HG03460 (cell line): ENCODE measurements at regions not wholly inside any gene's neighbourhood (a gene's known extent, or its start where the extent isn't known, plus 50 kb on each side); places are given as distances from the start of the nearest gene placed in this dataset.
"Not testable (repeated sequence)": the region's sequence is repeated elsewhere in the genome, so short reads cannot be mapped to it uniquely, and the experiment has no call there.

ENCODE experiments used
- ATAC-seq: cut with Tn5 transposase; IDR thresholded peaks from one replicate; pipeline ENCODE4 v1.9.1; 2021; ENCODE audit not compliant: unreplicated experiment

DNA sequence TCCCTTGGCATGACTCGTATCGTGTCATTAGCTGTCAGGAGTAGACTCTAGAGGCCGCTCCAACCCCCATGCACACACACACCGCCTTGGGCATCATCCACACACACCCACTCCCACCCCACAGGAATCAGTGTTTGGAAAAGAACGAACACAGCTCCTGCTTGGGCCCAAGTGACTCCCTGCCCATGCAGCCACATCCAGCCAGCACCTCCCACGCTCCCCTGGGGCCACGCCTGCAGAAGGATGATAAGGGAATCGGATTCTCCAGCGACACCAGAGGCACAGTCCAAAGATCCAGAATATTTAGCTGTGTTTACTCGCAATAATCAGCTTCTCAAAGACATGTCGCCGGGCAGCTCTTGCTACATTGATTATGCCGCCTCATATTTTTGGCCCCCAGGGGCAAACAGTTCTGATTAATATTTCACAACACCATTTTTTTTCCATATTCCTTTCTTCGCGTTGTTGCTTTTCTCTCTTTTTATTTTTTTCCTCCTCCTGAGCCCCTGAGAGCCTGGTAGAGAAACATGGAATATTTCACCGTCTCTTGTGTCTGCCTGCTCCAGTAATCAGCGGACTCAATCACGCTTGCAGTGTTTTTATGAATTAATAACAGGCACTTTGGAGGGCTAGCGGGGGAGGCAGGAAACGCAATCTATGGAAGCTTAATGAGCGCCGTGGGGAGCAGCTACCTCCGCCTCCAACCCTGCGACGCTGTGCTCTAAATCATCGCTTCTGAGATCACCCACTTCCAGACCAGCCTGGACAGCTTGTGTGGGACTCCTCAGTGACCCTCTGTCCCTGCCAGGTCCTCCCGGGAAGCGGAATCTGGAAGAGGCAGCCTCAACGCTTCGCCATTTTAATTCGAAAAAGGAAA lies 221.4 kb downstream of the TLE3 start:
- no peak for ATAC-seq

GRCh38 chr15:69879963-69880362 lies 217.8 kb downstream of the TLE3 start:
- not testable (repeated sequence) for ATAC-seq

GRCh38 chr15:69880571-69881301 lies 217.0 kb downstream of the TLE3 start:
- ATAC-seq = no peak

GRCh38 chr15:69881302-69881670 lies 216.4 kb downstream of the TLE3 start:
- ATAC-seq = no peak

- ATAC-seq = no peak
Observed at GRCh38 chr15:69881766-69882165, 216.0 kb downstream of the TLE3 start.

- ATAC-seq = no peak
Observed at GRCh38 chr15:69883306-69883705, 214.4 kb downstream of the TLE3 start.

- no peak for ATAC-seq
Observed at GRCh38 chr15:69885173-69885955, 212.4 kb downstream of the TLE3 start.

DNA sequence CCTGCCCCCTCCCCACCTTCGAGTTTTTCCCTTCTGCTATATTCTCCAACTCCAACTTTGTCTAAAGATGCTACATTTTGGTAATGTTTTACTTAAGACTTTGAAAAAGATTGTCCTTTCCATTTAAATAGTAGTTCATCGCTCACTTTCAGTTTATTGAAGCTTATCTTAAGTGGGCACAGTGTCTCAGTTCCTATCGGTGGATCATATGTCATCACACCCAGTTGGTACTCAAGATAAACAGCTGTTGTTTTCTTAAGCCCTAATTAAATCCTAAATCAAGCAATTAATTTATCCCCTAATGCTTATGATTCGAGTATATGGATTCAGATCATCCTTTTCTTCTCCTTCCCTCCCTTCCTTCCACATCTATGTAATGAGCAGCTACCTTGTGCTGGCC lies 210.7 kb downstream of the TLE3 start:
- no peak for ATAC-seq

GRCh38 chr15:69887553-69887952 lies 210.2 kb downstream of the TLE3 start:
- no peak for ATAC-seq

GRCh38 chr15:69888406-69888805 lies 209.3 kb downstream of the TLE3 start:
- ATAC-seq = no peak

DNA sequence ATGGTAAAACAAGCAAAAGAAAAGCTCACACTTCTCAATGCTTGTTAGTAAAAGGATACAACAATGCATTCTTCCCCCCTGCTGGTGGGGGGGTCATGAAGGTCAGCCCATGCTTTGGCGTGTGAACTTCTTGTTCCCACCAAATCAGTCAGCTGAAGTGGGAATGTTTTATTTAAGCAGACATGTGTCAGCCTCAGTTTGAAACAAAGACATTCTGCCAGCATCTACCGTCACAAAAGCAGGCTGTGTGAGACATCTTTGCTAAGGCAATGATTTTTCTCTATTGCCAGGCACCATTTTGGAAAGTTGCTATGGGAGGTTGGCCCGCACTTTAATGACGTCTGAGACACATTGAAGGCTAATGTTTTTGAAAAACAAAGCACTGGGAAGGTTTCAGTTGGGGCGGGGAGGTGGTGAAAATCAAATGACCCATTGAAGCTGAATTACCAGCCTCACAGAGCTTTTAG lies 206.6 kb downstream of the TLE3 start:
- no peak for ATAC-seq

DNA sequence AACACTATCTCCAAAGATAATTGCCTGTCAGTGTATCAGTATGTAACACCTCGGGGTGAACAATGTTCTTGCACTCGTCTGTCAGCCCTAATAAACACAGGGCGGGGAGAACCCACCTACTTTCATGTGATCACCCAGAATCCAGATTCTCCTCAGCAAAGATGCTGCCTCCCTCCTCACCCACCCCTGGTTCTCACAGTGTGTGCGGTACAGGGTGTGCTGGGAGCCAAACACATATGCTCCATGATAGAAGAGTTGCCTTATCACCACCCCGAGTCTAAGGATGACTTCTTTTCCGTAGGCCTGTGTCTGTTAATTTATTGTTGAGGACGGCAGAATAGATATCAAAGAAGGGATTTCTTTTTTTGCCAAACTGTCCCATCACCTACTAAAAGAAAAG lies 206.1 kb downstream of the TLE3 start:
- no peak for ATAC-seq

DNA sequence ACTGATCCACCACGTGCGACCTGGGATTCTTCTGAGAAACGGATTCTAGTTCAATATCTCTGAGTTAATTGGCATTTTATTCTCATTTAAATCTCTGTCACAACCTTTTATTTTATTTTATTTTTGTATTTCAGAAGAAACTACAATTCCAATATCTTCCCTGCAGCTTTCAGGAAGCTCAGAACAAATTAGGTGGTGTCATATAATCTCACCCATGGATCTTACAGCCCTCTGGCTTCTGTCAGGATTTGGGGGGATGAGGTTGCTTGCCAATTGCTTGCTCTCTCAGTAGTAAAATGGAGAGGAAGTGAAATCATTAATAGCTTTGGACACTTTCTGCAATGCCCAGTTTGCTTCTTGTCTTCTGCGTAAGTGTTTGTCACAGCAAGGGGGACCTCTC lies 205.4 kb downstream of the TLE3 start:
- ATAC-seq = no peak

- no peak for ATAC-seq
Observed at GRCh38 chr15:69893086-69893485, 204.6 kb downstream of the TLE3 start.

DNA sequence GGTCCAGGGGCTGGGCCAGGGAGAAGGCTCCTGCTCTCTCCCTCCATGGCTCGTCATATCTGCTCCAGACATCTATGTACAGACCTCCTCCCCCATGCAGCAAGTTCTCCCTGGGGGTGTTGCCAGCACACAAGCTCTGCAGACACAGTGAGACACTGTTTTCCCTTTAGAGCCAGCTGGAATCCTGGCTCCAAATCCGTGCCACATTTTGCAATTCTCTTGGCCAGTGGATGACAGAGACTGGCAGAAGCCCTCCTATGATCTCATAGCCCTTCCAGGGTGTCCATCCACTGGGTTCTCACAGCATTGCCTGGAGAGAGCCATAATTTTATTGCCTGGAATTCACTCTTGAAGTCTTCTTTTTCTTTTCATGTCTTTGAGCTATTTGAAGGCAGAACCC lies 203.9 kb downstream of the TLE3 start:
- ATAC-seq = no peak

- no peak for ATAC-seq
Observed at GRCh38 chr15:69895202-69895601, 202.5 kb downstream of the TLE3 start.

DNA sequence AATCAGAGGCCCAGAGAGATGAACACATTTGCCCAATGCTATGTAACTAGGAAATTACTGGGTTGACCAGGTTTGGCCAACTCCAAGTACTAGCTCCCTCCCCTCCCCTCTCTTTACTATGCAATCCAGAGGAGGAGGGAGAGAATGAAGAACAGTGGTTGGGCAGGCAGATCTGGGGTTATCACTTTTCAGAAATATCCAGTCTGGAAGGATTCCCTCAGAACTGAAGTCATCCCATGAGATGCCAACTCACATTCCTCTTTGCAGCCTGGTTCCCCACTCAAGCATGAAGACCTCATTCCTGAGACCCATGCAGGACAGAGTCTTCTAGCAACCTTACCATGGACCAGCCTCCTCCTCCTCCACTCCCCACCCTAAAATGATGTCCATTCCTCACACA lies 201.1 kb downstream of the TLE3 start:
- no peak for ATAC-seq

- ATAC-seq = no peak
Observed at GRCh38 chr15:69897061-69897460, 200.7 kb downstream of the TLE3 start.

- no peak for ATAC-seq
Observed at GRCh38 chr15:69897471-69898237, 200.1 kb downstream of the TLE3 start.

DNA sequence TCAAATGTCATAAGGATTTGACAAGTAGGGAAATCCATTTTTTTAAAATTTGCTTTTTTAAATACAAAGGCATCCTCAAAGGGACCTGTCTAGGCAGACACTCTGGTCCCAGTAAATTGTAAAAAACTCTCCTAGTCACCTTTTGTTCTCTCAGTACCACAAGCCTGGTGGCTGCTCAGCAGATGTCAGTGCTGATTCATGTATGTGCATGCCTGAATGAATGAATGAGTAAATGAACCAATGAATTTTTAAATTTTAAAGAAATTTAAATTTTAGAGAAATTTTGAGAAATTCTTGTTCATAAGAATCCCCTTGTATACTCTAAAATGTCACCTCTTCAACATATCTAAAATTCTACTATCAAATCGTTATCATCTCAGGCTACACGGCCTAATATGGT lies 199.5 kb downstream of the TLE3 start:
- no peak for ATAC-seq
